ENCODE measurements at regions not wholly inside any gene's neighbourhood (a gene's known extent, or its start where the extent isn't known, plus 50 kb on each side); places are given as distances from the start of the nearest gene placed in this dataset.

DNA sequence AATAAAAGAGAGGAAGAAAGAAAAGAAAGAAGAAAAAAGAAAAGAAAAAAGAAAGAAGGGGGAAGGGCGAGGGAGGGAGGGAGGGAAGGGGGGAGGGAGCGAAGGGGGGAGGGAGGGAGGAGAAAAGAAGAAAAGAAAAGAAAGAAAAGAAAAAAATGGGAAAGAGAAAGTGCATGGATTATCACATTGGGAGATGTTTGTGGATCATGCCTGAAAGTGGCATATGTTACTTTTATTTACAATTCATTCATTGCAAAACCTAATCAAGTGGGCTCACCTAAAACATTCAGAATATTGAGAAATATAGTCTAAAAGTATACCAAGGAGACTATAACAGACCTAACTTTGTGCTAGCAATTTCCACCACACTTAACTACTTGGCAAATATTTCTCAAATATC, 246.9 kb upstream of the SYT1 start:
- TF ChIP-seq, protein P1, sequence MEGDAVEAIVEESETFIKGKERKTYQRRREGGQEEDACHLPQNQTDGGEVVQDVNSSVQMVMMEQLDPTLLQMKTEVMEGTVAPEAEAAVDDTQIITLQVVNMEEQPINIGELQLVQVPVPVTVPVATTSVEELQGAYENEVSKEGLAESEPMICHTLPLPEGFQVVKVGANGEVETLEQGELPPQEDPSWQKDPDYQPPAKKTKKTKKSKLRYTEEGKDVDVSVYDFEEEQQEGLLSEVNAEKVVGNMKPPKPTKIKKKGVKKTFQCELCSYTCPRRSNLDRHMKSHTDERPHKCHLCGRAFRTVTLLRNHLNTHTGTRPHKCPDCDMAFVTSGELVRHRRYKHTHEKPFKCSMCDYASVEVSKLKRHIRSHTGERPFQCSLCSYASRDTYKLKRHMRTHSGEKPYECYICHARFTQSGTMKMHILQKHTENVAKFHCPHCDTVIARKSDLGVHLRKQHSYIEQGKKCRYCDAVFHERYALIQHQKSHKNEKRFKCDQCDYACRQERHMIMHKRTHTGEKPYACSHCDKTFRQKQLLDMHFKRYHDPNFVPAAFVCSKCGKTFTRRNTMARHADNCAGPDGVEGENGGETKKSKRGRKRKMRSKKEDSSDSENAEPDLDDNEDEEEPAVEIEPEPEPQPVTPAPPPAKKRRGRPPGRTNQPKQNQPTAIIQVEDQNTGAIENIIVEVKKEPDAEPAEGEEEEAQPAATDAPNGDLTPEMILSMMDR (IDR thresholded peaks at IDR 0.05), result no peak
- no peak for TF ChIP-seq EP300 (IDR thresholded peaks at IDR 0.05)
